ENCODE measurements at regions not wholly inside any gene's neighbourhood (a gene's known extent, or its start where the extent isn't known, plus 50 kb on each side); places are given as distances from the start of the nearest gene placed in this dataset.

GRCh38 chr6:78353040-78353439, 514.3 kb upstream of the IRAK1BP1 start:
- Histone ChIP-seq H3K79me2 (ENCODE audit: control insufficient read depth, insufficient read depth, low read length) (no peaks in the 10 kb centered on the region), H2AFZ (ENCODE audit: low read length) (no peak overlapping the region), H3K27ac (ENCODE audit: insufficient read depth, low read length) (no peak overlapping the region), H3K4me3 (replicated peaks in 1 of 4; ENCODE audit: control extremely low read depth in 1 of 4, insufficient read depth in 1 of 4, low read depth in 3 of 4, low read length in 4 of 4) (no peak overlapping the region), H3K9ac (ENCODE audit: insufficient read depth, low read length) (no peak overlapping the region), H3K9me3 (ENCODE audit: control insufficient read depth, insufficient read depth, low read depth, low read length) (no peaks in the 10 kb centered on the region), H3K4me1 (ENCODE audit: control insufficient read depth, extremely low read depth, insufficient read depth, low read length) (no peaks in the 10 kb centered on the region), H3K27me3 (ENCODE audit: control insufficient read depth, insufficient read depth, low read length) (no peaks in the 10 kb centered on the region), H4K20me1 (ENCODE audit: control insufficient read depth, extremely low read depth, insufficient read depth, low read length) (no peaks in the 10 kb centered on the region), H3K36me3 (ENCODE audit: control insufficient read depth, insufficient read depth, low read length) (no peaks in the 10 kb centered on the region), H3K4me2 (ENCODE audit: extremely low read depth, insufficient read depth, low read length) (no peak overlapping the region)
- no peak for TF ChIP-seq CTCF (conservative IDR thresholded peaks at IDR 0.05 in 1 of 2, IDR thresholded peaks at IDR 0.05 in 1 of 2; ENCODE audit: low read depth in 1 of 2, low read length in 2 of 2)
- no peak for TF ChIP-seq EZH2 (IDR thresholded peaks at IDR 0.05; ENCODE audit: low read length, missing control alignments)
- DNase-seq (ENCODE audit: low read depth in 2 of 2): no peak

GRCh38 chr6:78363688-78364087, 503.7 kb upstream of the IRAK1BP1 start:
- H3K4me1 ChIP-seq (ENCODE audit: control insufficient read depth, extremely low read depth, insufficient read depth, low read length): no peaks in the 10 kb centered on the region
- H3K9ac ChIP-seq (ENCODE audit: insufficient read depth, low read length): no peak overlapping the region
- H3K9me3 ChIP-seq (ENCODE audit: control insufficient read depth, insufficient read depth, low read depth, low read length): no peaks in the 10 kb centered on the region
- H3K27me3 ChIP-seq (ENCODE audit: control insufficient read depth, insufficient read depth, low read length): no peaks in the 10 kb centered on the region
- no peaks in the 10 kb centered on the region for H4K20me1 ChIP-seq (ENCODE audit: control insufficient read depth, extremely low read depth, insufficient read depth, low read length)
- H3K4me2 ChIP-seq (ENCODE audit: extremely low read depth, insufficient read depth, low read length): no peak overlapping the region
- H3K27ac ChIP-seq (ENCODE audit: insufficient read depth, low read length): no peak overlapping the region
- H3K4me3 ChIP-seq (replicated peaks in 1 of 4; ENCODE audit: control extremely low read depth in 1 of 4, insufficient read depth in 1 of 4, low read depth in 3 of 4, low read length in 4 of 4): no peak overlapping the region
- no peak overlapping the region for H2AFZ ChIP-seq (ENCODE audit: low read length)
- H3K79me2 ChIP-seq (ENCODE audit: control insufficient read depth, insufficient read depth, low read length): no peaks in the 10 kb centered on the region
- H3K36me3 ChIP-seq (ENCODE audit: control insufficient read depth, insufficient read depth, low read length): no peaks in the 10 kb centered on the region
- no peak for TF ChIP-seq EZH2 (IDR thresholded peaks at IDR 0.05; ENCODE audit: low read length, missing control alignments)
- TF ChIP-seq CTCF (conservative IDR thresholded peaks at IDR 0.05 in 1 of 2, IDR thresholded peaks at IDR 0.05 in 1 of 2; ENCODE audit: low read depth in 1 of 2, low read length in 2 of 2): no peak
- DNase-seq (ENCODE audit: low read depth in 2 of 2): no peak

GRCh38 chr6:78365473-78365872, 501.9 kb upstream of the IRAK1BP1 start:
- Histone ChIP-seq H3K4me1 (ENCODE audit: control insufficient read depth, extremely low read depth, insufficient read depth, low read length) (no peaks in the 10 kb centered on the region), H3K4me3 (replicated peaks in 1 of 4; ENCODE audit: control extremely low read depth in 1 of 4, insufficient read depth in 1 of 4, low read depth in 3 of 4, low read length in 4 of 4) (no peak overlapping the region), H3K9ac (ENCODE audit: insufficient read depth, low read length) (no peak overlapping the region), H3K79me2 (ENCODE audit: control insufficient read depth, insufficient read depth, low read length) (no peaks in the 10 kb centered on the region), H4K20me1 (ENCODE audit: control insufficient read depth, extremely low read depth, insufficient read depth, low read length) (no peaks in the 10 kb centered on the region), H3K4me2 (ENCODE audit: extremely low read depth, insufficient read depth, low read length) (no peak overlapping the region), H3K36me3 (ENCODE audit: control insufficient read depth, insufficient read depth, low read length) (no peaks in the 10 kb centered on the region), H2AFZ (ENCODE audit: low read length) (no peak overlapping the region), H3K27me3 (ENCODE audit: control insufficient read depth, insufficient read depth, low read length) (no peaks in the 10 kb centered on the region), H3K27ac (ENCODE audit: insufficient read depth, low read length) (no peak overlapping the region), H3K9me3 (ENCODE audit: control insufficient read depth, insufficient read depth, low read depth, low read length) (no peaks in the 10 kb centered on the region)
- TF ChIP-seq EZH2 (IDR thresholded peaks at IDR 0.05; ENCODE audit: low read length, missing control alignments) (no peak), CTCF (conservative IDR thresholded peaks at IDR 0.05 in 1 of 2, IDR thresholded peaks at IDR 0.05 in 1 of 2; ENCODE audit: low read depth in 1 of 2, low read length in 2 of 2) (no peak)
- DNase-seq (ENCODE audit: low read depth in 2 of 2): no peak

Measured in fibroblast of lung (primary cell).